D721Med (cell line): ENCODE measurements at regions not wholly inside any gene's neighbourhood (a gene's known extent, or its start where the extent isn't known, plus 50 kb on each side); places are given as distances from the start of the nearest gene placed in this dataset.

Experiments used
- DNase-seq: peaks from one replicate; pipeline ENCODE4 v3.0.0; 2011; ENCODE audit warnings: low spot score; ENCODE audit not compliant: insufficient read length
- FAIRE-seq: peaks from 2 replicates; lab custom pipeline; 2011; peaks lifted over from hg19 to GRCh38; lab: Jason Lieb, UNC
- TF ChIP-seq, protein P1 (sequence below): IDR thresholded peaks from 2 replicates; pipeline ENCODE4 v1.5.1; 2012; ENCODE audit warnings: mild to moderate bottlenecking, control low read depth; ENCODE audit not compliant: insufficient read depth; ENCODE audit errors: missing control alignments

- FAIRE-seq: no peak
Observed at GRCh38 chr5:86427158-86427557, 190.6 kb upstream of the COX7C start.

GRCh38 chr5:86439593-86440110 lies 178.1 kb upstream of the COX7C start:
- DNase-seq (no peak), FAIRE-seq (no peak)
- TF ChIP-seq, protein P1, sequence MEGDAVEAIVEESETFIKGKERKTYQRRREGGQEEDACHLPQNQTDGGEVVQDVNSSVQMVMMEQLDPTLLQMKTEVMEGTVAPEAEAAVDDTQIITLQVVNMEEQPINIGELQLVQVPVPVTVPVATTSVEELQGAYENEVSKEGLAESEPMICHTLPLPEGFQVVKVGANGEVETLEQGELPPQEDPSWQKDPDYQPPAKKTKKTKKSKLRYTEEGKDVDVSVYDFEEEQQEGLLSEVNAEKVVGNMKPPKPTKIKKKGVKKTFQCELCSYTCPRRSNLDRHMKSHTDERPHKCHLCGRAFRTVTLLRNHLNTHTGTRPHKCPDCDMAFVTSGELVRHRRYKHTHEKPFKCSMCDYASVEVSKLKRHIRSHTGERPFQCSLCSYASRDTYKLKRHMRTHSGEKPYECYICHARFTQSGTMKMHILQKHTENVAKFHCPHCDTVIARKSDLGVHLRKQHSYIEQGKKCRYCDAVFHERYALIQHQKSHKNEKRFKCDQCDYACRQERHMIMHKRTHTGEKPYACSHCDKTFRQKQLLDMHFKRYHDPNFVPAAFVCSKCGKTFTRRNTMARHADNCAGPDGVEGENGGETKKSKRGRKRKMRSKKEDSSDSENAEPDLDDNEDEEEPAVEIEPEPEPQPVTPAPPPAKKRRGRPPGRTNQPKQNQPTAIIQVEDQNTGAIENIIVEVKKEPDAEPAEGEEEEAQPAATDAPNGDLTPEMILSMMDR: no peak

More at GRCh38 chr5:86427158-86427557, 190.6 kb upstream of the COX7C start:
- no peak for DNase-seq
- TF ChIP-seq, protein P1: no peak

GRCh38 chr5:86442036-86442745 lies 175.6 kb upstream of the COX7C start:
- FAIRE-seq (no peak), DNase-seq (no peak)
- TF ChIP-seq, protein P1: no peak

- TF ChIP-seq, protein P1: no peak
- DNase-seq: no peak
- FAIRE-seq: no peak
Observed at GRCh38 chr5:86447362-86447761, 170.4 kb upstream of the COX7C start.

GRCh38 chr5:86452251-86452650 lies 165.5 kb upstream of the COX7C start:
- TF ChIP-seq, protein P1: no peak
- DNase-seq (no peak), FAIRE-seq (no peak)

DNA sequence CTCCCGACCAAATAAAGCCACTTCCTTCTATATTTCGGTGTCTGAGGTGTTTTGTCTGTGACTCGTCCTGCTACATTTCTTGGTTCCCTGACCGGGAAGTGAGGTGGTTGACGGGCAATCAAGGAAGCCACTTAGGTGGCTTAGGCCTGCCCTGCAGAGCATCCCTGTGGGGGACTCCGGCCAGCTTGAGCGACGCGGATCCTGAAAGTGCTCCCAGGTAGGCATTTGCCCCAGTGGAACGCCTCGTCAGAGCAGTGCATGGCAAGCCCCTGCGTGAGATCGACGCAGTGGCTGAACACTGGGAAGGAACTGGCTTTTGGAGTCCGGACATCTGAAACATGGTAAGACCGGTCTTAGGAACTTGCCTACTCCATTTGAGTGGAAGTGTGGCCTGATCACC lies 157.2 kb upstream of the COX7C start:
- FAIRE-seq (no peak), DNase-seq (no peak)
- TF ChIP-seq, protein P1: no peak
